HEK293 (cell line): ENCODE measurements at regions not wholly inside any gene's neighbourhood (a gene's known extent, or its start where the extent isn't known, plus 50 kb on each side); places are given as distances from the start of the nearest gene placed in this dataset.

Source experiments
- CTCF ChIA-PET: fragments of 350-600 bp; formaldehyde crosslinking; extraction: SDS; loops from one replicate; lab custom pipeline; 2021; ENCODE audit warnings: antibody characterized with exemption; lab: Yijun Ruan, JAX
- POLR2A ChIA-PET: fragments of 300-600 bp; formaldehyde crosslinking; extraction: SDS; loops from one replicate; lab custom pipeline; 2020; ENCODE audit warnings: antibody characterized with exemption, inconsistent platforms; lab: Yijun Ruan, JAX
- H3K27ac ChIP-seq: fragments of 200-500 bp; sonication (Bioruptor generic); 2 replicates; pipeline ENCODE4 v1.5.1; 2014; ENCODE audit warnings: low read depth, low read length, control low read depth, inconsistent platforms; ENCODE audit errors: extremely low read depth
- H3K36me3 ChIP-seq, 2 experiments: fragments of 200-500 bp in 1 of 2; sonication (Bioruptor generic) in 1 of 2; 1 replicate in 1 of 2; 2 replicates in 1 of 2; pipeline ENCODE4 v1.5.1; 2014 to 2017; ENCODE audit warnings: inconsistent platforms in 2 of 2, low read length in 2 of 2; ENCODE audit not compliant: control insufficient read depth in 2 of 2, insufficient read depth in 1 of 2
- H3K4me1 ChIP-seq: fragments of 200-500 bp; sonication (Bioruptor generic); 2 replicates; pipeline ENCODE4 v1.5.1; 2014; ENCODE audit warnings: mild to moderate bottlenecking, low read length, inconsistent platforms; ENCODE audit not compliant: control insufficient read depth, insufficient read depth
- H3K4me3 ChIP-seq: 2 replicates; pipeline ENCODE4 v1.5.1; 2011; ENCODE audit warnings: low read depth, mild to moderate bottlenecking, control low read depth, low read length, moderate library complexity
- H3K9me3 ChIP-seq: fragments of 200-500 bp; sonication (Bioruptor generic); 2 replicates; pipeline ENCODE4 v1.5.1; 2014; ENCODE audit warnings: low read depth, low read length, inconsistent platforms; ENCODE audit not compliant: control insufficient read depth, insufficient read depth
- BCL11A ChIP-seq: fragments of 450-650 bp; formaldehyde crosslinking; IDR thresholded peaks from 2 replicates; pipeline ENCODE4 v1.5.1; 2016; ENCODE audit warnings: low read depth, missing biosample characterization, missing genetic modification characterization
- GFI1B ChIP-seq: fragments of 450-650 bp; formaldehyde crosslinking; IDR thresholded peaks from 2 replicates; pipeline ENCODE4 v1.5.1; 2016; ENCODE audit warnings: missing biosample characterization, missing genetic modification characterization
- KLF1 ChIP-seq: fragments of 450-650 bp; formaldehyde crosslinking; IDR thresholded peaks from 2 replicates; pipeline ENCODE4 v1.5.1; 2016; ENCODE audit warnings: missing biosample characterization, missing genetic modification characterization
- SP3 ChIP-seq: fragments of 450-650 bp; formaldehyde crosslinking; IDR thresholded peaks from 2 replicates; pipeline ENCODE4 v1.5.1; 2016; ENCODE audit warnings: missing biosample characterization, missing genetic modification characterization
- ZBTB8A ChIP-seq: fragments of 450-650 bp; formaldehyde crosslinking; IDR thresholded peaks from 2 replicates; pipeline ENCODE4 v1.5.1; 2016; ENCODE audit warnings: missing biosample characterization, missing genetic modification characterization
- ZFHX2 ChIP-seq: fragments of 450-650 bp; formaldehyde crosslinking; conservative IDR thresholded peaks from 2 replicates; pipeline ENCODE4 v1.5.1; 2016; ENCODE audit warnings: missing biosample characterization, missing genetic modification characterization
- ZNF112 ChIP-seq: fragments of 450-650 bp; formaldehyde crosslinking; IDR thresholded peaks from 2 replicates; pipeline ENCODE4 v1.5.0; 2017; ENCODE audit warnings: missing biosample characterization, missing genetic modification characterization
- ZNF24 ChIP-seq: fragments of 450-650 bp; formaldehyde crosslinking; IDR thresholded peaks from 2 replicates; pipeline ENCODE4 v1.5.1; 2016; ENCODE audit warnings: missing biosample characterization, missing genetic modification characterization
- ZNF335 ChIP-seq: fragments of 450-650 bp; formaldehyde crosslinking; conservative IDR thresholded peaks from 2 replicates; pipeline ENCODE4 v1.5.1; 2016; ENCODE audit warnings: missing biosample characterization, missing genetic modification characterization
- ZNF341 ChIP-seq: fragments of 450-650 bp; formaldehyde crosslinking; IDR thresholded peaks from 2 replicates; pipeline ENCODE4; 2016; ENCODE audit warnings: low read depth, missing biosample characterization, missing genetic modification characterization
- ZNF366 ChIP-seq: fragments of 450-650 bp; formaldehyde crosslinking; conservative IDR thresholded peaks from 2 replicates; pipeline ENCODE4 v1.5.1; 2016; ENCODE audit warnings: missing biosample characterization, missing genetic modification characterization
- ZNF473 ChIP-seq: fragments of 450-650 bp; formaldehyde crosslinking; IDR thresholded peaks from 2 replicates; pipeline ENCODE4 v1.5.1; 2017; ENCODE audit warnings: missing biosample characterization, missing genetic modification characterization
- ZNF501 ChIP-seq: fragments of 450-650 bp; formaldehyde crosslinking; IDR thresholded peaks from 2 replicates; pipeline ENCODE4 v1.5.1; 2016; ENCODE audit warnings: missing biosample characterization, missing genetic modification characterization
- ZNF600 ChIP-seq: fragments of 450-650 bp; formaldehyde crosslinking; IDR thresholded peaks from 2 replicates; pipeline ENCODE4 v1.5.1; 2016; ENCODE audit warnings: missing biosample characterization, missing genetic modification characterization
- ZNF658 ChIP-seq: fragments of 450-650 bp; formaldehyde crosslinking; IDR thresholded peaks from 2 replicates; pipeline ENCODE4; 2016; ENCODE audit warnings: missing biosample characterization, missing genetic modification characterization
- TF ChIP-seq, protein P1 (sequence below): fragments of 450-650 bp; formaldehyde crosslinking; IDR thresholded peaks from 2 replicates; pipeline ENCODE4 v1.5.1; 2016; ENCODE audit warnings: missing biosample characterization, missing genetic modification characterization
- TF ChIP-seq, protein P2 (sequence below): fragments of 450-650 bp; formaldehyde crosslinking; IDR thresholded peaks from 2 replicates; pipeline ENCODE4 v1.5.1; 2016; ENCODE audit warnings: missing biosample characterization, missing genetic modification characterization, borderline replicate concordance
- TF ChIP-seq, protein P3 (sequence below): fragments of 450-650 bp; formaldehyde crosslinking; IDR thresholded peaks from 2 replicates; pipeline ENCODE4 v1.5.1; 2016; ENCODE audit warnings: missing biosample characterization, missing genetic modification characterization, borderline replicate concordance
- TF ChIP-seq, protein P4 (sequence below): fragments of 450-650 bp; formaldehyde crosslinking; IDR thresholded peaks from 2 replicates; pipeline ENCODE4 v1.5.1; 2017; ENCODE audit warnings: missing biosample characterization, missing genetic modification characterization
- TF ChIP-seq, protein P5 (sequence below): fragments of 450-650 bp; formaldehyde crosslinking; IDR thresholded peaks from 2 replicates; pipeline ENCODE4 v1.5.1; 2016; ENCODE audit warnings: missing biosample characterization, missing genetic modification characterization, borderline replicate concordance

DNA sequence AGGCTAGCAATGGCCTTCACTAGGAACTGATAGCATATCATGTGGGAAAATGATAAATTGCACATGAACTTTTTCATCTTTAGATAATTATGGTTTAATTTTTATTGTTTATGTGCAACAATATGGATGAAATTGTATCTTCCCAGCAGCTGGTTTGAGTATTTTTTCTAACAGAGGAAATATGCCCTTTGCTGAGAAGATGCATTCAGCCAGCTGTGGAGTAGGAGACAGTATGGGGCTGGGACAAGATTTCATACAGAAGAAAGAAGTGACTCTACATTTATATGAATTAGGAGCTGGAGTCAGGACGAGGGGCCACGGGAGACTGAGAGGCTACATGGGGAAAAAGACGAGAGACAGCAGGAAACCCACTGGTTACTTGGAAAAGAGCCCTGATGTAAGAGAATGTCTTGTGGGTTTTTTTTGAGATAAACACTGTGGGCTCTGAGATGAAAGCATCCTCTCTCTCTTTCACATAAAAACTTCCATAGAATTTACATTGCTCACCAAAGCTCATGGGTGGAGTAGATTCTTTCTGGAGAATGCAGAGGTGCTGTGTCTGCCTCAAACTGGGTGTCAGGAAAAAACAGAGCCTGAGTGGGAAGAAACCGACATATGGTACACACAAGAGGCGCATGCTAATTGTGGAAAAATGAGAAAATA lies 115.2 kb upstream of the PDZRN3 start:
- ChIA-PET POLR2A (no interaction called here), CTCF (interaction anchor here (0.6 kb wide), 1 partner anchor 1112 kb away, joined by 3 read pairs; no protein-coding TSS in a partner anchor)
- Histone ChIP-seq H3K27ac (no peak overlapping the region), H3K9me3 (no peaks in the 10 kb centered on the region), H3K4me3 (no peak overlapping the region), H3K4me1 (no peaks in the 10 kb centered on the region), H3K36me3 (no peaks in the 10 kb centered on the region)
- TF ChIP-seq ZNF366 (tag by site-specific recombination) = no peak
- TF ChIP-seq, protein P1, sequence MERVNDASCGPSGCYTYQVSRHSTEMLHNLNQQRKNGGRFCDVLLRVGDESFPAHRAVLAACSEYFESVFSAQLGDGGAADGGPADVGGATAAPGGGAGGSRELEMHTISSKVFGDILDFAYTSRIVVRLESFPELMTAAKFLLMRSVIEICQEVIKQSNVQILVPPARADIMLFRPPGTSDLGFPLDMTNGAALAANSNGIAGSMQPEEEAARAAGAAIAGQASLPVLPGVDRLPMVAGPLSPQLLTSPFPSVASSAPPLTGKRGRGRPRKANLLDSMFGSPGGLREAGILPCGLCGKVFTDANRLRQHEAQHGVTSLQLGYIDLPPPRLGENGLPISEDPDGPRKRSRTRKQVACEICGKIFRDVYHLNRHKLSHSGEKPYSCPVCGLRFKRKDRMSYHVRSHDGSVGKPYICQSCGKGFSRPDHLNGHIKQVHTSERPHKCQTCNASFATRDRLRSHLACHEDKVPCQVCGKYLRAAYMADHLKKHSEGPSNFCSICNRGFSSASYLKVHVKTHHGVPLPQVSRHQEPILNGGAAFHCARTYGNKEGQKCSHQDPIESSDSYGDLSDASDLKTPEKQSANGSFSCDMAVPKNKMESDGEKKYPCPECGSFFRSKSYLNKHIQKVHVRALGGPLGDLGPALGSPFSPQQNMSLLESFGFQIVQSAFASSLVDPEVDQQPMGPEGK (tag by site-specific recombination) = no peak
- TF ChIP-seq ZFHX2 (tag by site-specific recombination) = no peak
- no peak for TF ChIP-seq ZNF658 (tag by site-specific recombination)
- no peak for TF ChIP-seq BCL11A
- TF ChIP-seq, protein P2, sequence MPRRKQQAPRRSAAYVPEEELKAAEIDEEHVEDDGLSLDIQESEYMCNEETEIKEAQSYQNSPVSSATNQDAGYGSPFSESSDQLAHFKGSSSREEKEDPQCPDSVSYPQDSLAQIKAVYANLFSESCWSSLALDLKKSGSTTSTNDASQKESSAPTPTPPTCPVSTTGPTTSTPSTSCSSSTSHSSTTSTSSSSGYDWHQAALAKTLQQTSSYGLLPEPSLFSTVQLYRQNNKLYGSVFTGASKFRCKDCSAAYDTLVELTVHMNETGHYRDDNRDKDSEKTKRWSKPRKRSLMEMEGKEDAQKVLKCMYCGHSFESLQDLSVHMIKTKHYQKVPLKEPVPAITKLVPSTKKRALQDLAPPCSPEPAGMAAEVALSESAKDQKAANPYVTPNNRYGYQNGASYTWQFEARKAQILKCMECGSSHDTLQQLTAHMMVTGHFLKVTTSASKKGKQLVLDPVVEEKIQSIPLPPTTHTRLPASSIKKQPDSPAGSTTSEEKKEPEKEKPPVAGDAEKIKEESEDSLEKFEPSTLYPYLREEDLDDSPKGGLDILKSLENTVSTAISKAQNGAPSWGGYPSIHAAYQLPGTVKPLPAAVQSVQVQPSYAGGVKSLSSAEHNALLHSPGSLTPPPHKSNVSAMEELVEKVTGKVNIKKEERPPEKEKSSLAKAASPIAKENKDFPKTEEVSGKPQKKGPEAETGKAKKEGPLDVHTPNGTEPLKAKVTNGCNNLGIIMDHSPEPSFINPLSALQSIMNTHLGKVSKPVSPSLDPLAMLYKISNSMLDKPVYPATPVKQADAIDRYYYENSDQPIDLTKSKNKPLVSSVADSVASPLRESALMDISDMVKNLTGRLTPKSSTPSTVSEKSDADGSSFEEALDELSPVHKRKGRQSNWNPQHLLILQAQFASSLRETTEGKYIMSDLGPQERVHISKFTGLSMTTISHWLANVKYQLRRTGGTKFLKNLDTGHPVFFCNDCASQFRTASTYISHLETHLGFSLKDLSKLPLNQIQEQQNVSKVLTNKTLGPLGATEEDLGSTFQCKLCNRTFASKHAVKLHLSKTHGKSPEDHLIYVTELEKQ = no peak
- no peak for TF ChIP-seq ZNF501 (tag by site-specific recombination)
- no peak for TF ChIP-seq SP3
- TF ChIP-seq ZNF600 = no peak
- no peak for TF ChIP-seq KLF1
- no peak for TF ChIP-seq ZNF473 (tag by site-specific recombination)
- TF ChIP-seq ZNF24 (tag by site-specific recombination) = no peak
- no peak for TF ChIP-seq ZNF335 (tag by site-specific recombination)
- TF ChIP-seq ZNF341 (tag by site-specific recombination) = no peak
- no peak for TF ChIP-seq GFI1B
- TF ChIP-seq ZNF112 = no peak

DNA sequence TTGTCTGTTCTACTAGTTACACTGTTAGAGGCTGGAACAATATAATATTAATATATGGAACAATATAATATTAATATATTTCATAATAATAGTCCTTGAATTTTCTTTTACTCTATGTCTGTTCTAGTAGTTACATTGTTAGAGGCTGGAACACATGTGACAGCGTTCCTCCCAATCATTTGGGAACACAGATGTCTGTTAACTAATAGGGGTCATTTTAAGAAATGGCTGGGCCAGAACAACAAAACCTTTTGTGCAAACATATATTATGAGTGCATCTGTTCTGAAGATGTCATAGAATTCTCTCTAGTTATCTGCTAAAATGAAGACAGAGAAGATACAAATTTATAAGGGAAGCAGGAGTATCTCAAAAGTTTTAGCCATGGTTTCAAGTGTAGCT lies 114.0 kb upstream of the PDZRN3 start:
- no peaks in the 10 kb centered on the region for H3K9me3 ChIP-seq
- no peaks in the 10 kb centered on the region for H3K4me1 ChIP-seq
- ChIA-PET POLR2A (no interaction called here), CTCF (no interaction called here)
- H3K4me3 ChIP-seq = no peak overlapping the region
- H3K27ac ChIP-seq = no peak overlapping the region
- H3K36me3 ChIP-seq = no peaks in the 10 kb centered on the region
- TF ChIP-seq, protein P3, sequence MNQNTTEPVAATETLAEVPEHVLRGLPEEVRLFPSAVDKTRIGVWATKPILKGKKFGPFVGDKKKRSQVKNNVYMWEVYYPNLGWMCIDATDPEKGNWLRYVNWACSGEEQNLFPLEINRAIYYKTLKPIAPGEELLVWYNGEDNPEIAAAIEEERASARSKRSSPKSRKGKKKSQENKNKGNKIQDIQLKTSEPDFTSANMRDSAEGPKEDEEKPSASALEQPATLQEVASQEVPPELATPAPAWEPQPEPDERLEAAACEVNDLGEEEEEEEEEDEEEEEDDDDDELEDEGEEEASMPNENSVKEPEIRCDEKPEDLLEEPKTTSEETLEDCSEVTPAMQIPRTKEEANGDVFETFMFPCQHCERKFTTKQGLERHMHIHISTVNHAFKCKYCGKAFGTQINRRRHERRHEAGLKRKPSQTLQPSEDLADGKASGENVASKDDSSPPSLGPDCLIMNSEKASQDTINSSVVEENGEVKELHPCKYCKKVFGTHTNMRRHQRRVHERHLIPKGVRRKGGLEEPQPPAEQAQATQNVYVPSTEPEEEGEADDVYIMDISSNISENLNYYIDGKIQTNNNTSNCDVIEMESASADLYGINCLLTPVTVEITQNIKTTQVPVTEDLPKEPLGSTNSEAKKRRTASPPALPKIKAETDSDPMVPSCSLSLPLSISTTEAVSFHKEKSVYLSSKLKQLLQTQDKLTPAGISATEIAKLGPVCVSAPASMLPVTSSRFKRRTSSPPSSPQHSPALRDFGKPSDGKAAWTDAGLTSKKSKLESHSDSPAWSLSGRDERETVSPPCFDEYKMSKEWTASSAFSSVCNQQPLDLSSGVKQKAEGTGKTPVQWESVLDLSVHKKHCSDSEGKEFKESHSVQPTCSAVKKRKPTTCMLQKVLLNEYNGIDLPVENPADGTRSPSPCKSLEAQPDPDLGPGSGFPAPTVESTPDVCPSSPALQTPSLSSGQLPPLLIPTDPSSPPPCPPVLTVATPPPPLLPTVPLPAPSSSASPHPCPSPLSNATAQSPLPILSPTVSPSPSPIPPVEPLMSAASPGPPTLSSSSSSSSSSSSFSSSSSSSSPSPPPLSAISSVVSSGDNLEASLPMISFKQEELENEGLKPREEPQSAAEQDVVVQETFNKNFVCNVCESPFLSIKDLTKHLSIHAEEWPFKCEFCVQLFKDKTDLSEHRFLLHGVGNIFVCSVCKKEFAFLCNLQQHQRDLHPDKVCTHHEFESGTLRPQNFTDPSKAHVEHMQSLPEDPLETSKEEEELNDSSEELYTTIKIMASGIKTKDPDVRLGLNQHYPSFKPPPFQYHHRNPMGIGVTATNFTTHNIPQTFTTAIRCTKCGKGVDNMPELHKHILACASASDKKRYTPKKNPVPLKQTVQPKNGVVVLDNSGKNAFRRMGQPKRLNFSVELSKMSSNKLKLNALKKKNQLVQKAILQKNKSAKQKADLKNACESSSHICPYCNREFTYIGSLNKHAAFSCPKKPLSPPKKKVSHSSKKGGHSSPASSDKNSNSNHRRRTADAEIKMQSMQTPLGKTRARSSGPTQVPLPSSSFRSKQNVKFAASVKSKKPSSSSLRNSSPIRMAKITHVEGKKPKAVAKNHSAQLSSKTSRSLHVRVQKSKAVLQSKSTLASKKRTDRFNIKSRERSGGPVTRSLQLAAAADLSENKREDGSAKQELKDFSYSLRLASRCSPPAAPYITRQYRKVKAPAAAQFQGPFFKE (tag by site-specific recombination) = no peak
- TF ChIP-seq, protein P4, sequence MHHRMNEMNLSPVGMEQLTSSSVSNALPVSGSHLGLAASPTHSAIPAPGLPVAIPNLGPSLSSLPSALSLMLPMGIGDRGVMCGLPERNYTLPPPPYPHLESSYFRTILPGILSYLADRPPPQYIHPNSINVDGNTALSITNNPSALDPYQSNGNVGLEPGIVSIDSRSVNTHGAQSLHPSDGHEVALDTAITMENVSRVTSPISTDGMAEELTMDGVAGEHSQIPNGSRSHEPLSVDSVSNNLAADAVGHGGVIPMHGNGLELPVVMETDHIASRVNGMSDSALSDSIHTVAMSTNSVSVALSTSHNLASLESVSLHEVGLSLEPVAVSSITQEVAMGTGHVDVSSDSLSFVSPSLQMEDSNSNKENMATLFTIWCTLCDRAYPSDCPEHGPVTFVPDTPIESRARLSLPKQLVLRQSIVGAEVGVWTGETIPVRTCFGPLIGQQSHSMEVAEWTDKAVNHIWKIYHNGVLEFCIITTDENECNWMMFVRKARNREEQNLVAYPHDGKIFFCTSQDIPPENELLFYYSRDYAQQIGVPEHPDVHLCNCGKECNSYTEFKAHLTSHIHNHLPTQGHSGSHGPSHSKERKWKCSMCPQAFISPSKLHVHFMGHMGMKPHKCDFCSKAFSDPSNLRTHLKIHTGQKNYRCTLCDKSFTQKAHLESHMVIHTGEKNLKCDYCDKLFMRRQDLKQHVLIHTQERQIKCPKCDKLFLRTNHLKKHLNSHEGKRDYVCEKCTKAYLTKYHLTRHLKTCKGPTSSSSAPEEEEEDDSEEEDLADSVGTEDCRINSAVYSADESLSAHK (tag by site-specific recombination) = no peak
- no peak for TF ChIP-seq ZBTB8A (tag by site-specific recombination)
- TF ChIP-seq, protein P5, sequence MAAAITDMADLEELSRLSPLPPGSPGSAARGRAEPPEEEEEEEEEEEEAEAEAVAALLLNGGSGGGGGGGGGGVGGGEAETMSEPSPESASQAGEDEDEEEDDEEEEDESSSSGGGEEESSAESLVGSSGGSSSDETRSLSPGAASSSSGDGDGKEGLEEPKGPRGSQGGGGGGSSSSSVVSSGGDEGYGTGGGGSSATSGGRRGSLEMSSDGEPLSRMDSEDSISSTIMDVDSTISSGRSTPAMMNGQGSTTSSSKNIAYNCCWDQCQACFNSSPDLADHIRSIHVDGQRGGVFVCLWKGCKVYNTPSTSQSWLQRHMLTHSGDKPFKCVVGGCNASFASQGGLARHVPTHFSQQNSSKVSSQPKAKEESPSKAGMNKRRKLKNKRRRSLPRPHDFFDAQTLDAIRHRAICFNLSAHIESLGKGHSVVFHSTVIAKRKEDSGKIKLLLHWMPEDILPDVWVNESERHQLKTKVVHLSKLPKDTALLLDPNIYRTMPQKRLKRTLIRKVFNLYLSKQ (tag by site-specific recombination) = no peak
